ENCODE measurements at regions not wholly inside any gene's neighbourhood (a gene's known extent, or its start where the extent isn't known, plus 50 kb on each side); places are given as distances from the start of the nearest gene placed in this dataset.

- no peaks in the 10 kb centered on the region for H3K36me3 Mint-ChIP-seq (ENCODE audit: unreplicated experiment)
- no peaks in the 10 kb centered on the region for H3K27me3 Mint-ChIP-seq (ENCODE audit: unreplicated experiment)
- TF ChIP-seq CTCF (IDR thresholded peaks at IDR 0.05), result no peak
- no peak overlapping the region for H3K27ac Mint-ChIP-seq (ENCODE audit: unreplicated experiment)
- no peak for DNase-seq (ENCODE audit: extremely low spot score, unreplicated experiment)
- H3K4me3 Mint-ChIP-seq (ENCODE audit: unreplicated experiment), result no peak overlapping the region
- H3K9me3 Mint-ChIP-seq (ENCODE audit: unreplicated experiment), result no peaks in the 10 kb centered on the region
- peaks cover under 1% of the 10 kb centered on the region for H3K4me1 Mint-ChIP-seq (ENCODE audit: unreplicated experiment)
These were observed 83.2 kb upstream of the MBL2 start for GRCh38 chr10:52855546-52856325.

- no peak for TF ChIP-seq CTCF (IDR thresholded peaks at IDR 0.05)
- DNase-seq (ENCODE audit: extremely low spot score, unreplicated experiment), result no peak
- peaks cover 3% of the 10 kb centered on the region for H3K36me3 Mint-ChIP-seq (ENCODE audit: unreplicated experiment)
- H3K9me3 Mint-ChIP-seq (ENCODE audit: unreplicated experiment), result no peaks in the 10 kb centered on the region
- H3K27ac Mint-ChIP-seq (ENCODE audit: unreplicated experiment), result no peak overlapping the region
- no peaks in the 10 kb centered on the region for H3K4me1 Mint-ChIP-seq (ENCODE audit: unreplicated experiment)
- no peak overlapping the region for H3K4me3 Mint-ChIP-seq (ENCODE audit: unreplicated experiment)
- H3K27me3 Mint-ChIP-seq (ENCODE audit: unreplicated experiment), result no peaks in the 10 kb centered on the region
These were observed 81.1 kb upstream of the MBL2 start for GRCh38 chr10:52853704-52854103.

GRCh38 chr10:52836816-52837215 is 64.2 kb upstream of the MBL2 start:
- no peak overlapping the region for H3K27ac Mint-ChIP-seq (ENCODE audit: unreplicated experiment)

More at GRCh38 chr10:52836816-52837215, 64.2 kb upstream of the MBL2 start:
- TF ChIP-seq CTCF (IDR thresholded peaks at IDR 0.05), result no peak
- peaks cover 16% of the 10 kb centered on the region for H3K9me3 Mint-ChIP-seq (ENCODE audit: unreplicated experiment)
- peaks cover 2% of the 10 kb centered on the region for H3K36me3 Mint-ChIP-seq (ENCODE audit: unreplicated experiment)
- no peak for DNase-seq (ENCODE audit: extremely low spot score, unreplicated experiment)
- no peak overlapping the region for H3K4me3 Mint-ChIP-seq (ENCODE audit: unreplicated experiment)
- peaks cover 3% of the 10 kb centered on the region for H3K27me3 Mint-ChIP-seq (ENCODE audit: unreplicated experiment)
- peaks cover 5% of the 10 kb centered on the region for H3K4me1 Mint-ChIP-seq (ENCODE audit: unreplicated experiment)
